ENCODE measurements at regions not wholly inside any gene's neighbourhood (a gene's known extent, or its start where the extent isn't known, plus 50 kb on each side); places are given as distances from the start of the nearest gene placed in this dataset.
"Not testable (repeated sequence)": the region's sequence is repeated elsewhere in the genome, so short reads cannot be mapped to it uniquely, and the experiment has no call there.

- SMC1A ChIA-PET (ENCODE audit: uncharacterized antibody, unreplicated experiment); H3K4me3 ChIP-seq; H4K20me1 ChIP-seq (ENCODE audit: control insufficient read depth, insufficient read depth); H3K9ac ChIP-seq (ENCODE audit: control insufficient read depth, insufficient read depth, low read length); H3K4me1 ChIP-seq (ENCODE audit: control insufficient read depth, insufficient read depth, low read length); intact Hi-C loops (cut with micrococcal nuclease; ENCODE audit: unreplicated experiment); BruUV-seq (replicated peaks); FAIRE-seq; H3K9me3 ChIP-seq (replicated peaks; ENCODE audit: control insufficient read depth, insufficient read depth, low read length); DNase-seq (ENCODE audit: low read depth, low spot score); H3K4me2 ChIP-seq (ENCODE audit: control insufficient read depth, insufficient read depth); RAD21 ChIA-PET (ENCODE audit: unreplicated experiment); H3K27ac ChIP-seq (ENCODE audit: control insufficient read depth, insufficient read depth); in situ Hi-C loops (cut with MboI); CTCF ChIA-PET; H2AFZ ChIP-seq (ENCODE audit: control insufficient read depth, low read depth, low read length); H3K36me3 ChIP-seq (ENCODE audit: control insufficient read depth in 2 of 2, insufficient read depth in 2 of 2, low read length in 1 of 2); POLR2A ChIA-PET; ATAC-seq; H3K79me2 ChIP-seq (ENCODE audit: control insufficient read depth, insufficient read depth, low read length); H3K27me3 ChIP-seq (replicated peaks in 1 of 2; ENCODE audit: control insufficient read depth in 2 of 2, insufficient read depth in 2 of 2, low read length in 1 of 2): not testable (repeated sequence)
- WGBS (ENCODE audit: insufficient coverage, insufficient replicate concordance, low lambda C conversion rate, missing lambda C conversion rate) = 82% methylated on average over 5 of the region's 28 CpGs
Observed at GRCh38 chr6:19939321-19939720, 102.2 kb downstream of the ID4 start.

GRCh38 chr6:19939926-19940325 lies 102.8 kb downstream of the ID4 start:
- WGBS (ENCODE audit: insufficient coverage, insufficient replicate concordance, low lambda C conversion rate, missing lambda C conversion rate) = 80% methylated on average over 6 of the region's 28 CpGs
- H3K9me3 ChIP-seq (replicated peaks; ENCODE audit: control insufficient read depth, insufficient read depth, low read length); DNase-seq (ENCODE audit: low read depth, low spot score); intact Hi-C loops (cut with micrococcal nuclease; ENCODE audit: unreplicated experiment); H3K27me3 ChIP-seq (replicated peaks in 1 of 2; ENCODE audit: control insufficient read depth in 2 of 2, insufficient read depth in 2 of 2, low read length in 1 of 2); H3K36me3 ChIP-seq (ENCODE audit: control insufficient read depth in 2 of 2, insufficient read depth in 2 of 2, low read length in 1 of 2); H2AFZ ChIP-seq (ENCODE audit: control insufficient read depth, low read depth, low read length); BruUV-seq (replicated peaks); H4K20me1 ChIP-seq (ENCODE audit: control insufficient read depth, insufficient read depth); H3K4me3 ChIP-seq; FAIRE-seq; H3K4me1 ChIP-seq (ENCODE audit: control insufficient read depth, insufficient read depth, low read length); SMC1A ChIA-PET (ENCODE audit: uncharacterized antibody, unreplicated experiment); CTCF ChIA-PET; ATAC-seq; H3K79me2 ChIP-seq (ENCODE audit: control insufficient read depth, insufficient read depth, low read length); POLR2A ChIA-PET; in situ Hi-C loops (cut with MboI); H3K27ac ChIP-seq (ENCODE audit: control insufficient read depth, insufficient read depth); H3K4me2 ChIP-seq (ENCODE audit: control insufficient read depth, insufficient read depth); H3K9ac ChIP-seq (ENCODE audit: control insufficient read depth, insufficient read depth, low read length); RAD21 ChIA-PET (ENCODE audit: unreplicated experiment): not testable (repeated sequence)

GRCh38 chr6:19943042-19943441 lies 105.9 kb downstream of the ID4 start:
- Histone ChIP-seq H3K79me2 (ENCODE audit: control insufficient read depth, insufficient read depth, low read length) (no peaks in the 10 kb centered on the region), H3K9ac (ENCODE audit: control insufficient read depth, insufficient read depth, low read length) (no peak overlapping the region), H3K4me1 (ENCODE audit: control insufficient read depth, insufficient read depth, low read length) (no peaks in the 10 kb centered on the region), H3K4me2 (ENCODE audit: control insufficient read depth, insufficient read depth) (no peak overlapping the region), H3K27ac (ENCODE audit: control insufficient read depth, insufficient read depth) (no peak overlapping the region), H3K9me3 (replicated peaks; ENCODE audit: control insufficient read depth, insufficient read depth, low read length) (no peaks in the 10 kb centered on the region), H3K27me3 (replicated peaks in 1 of 2; ENCODE audit: control insufficient read depth in 2 of 2, insufficient read depth in 2 of 2, low read length in 1 of 2) (no peaks in the 10 kb centered on the region), H3K36me3 (ENCODE audit: control insufficient read depth in 2 of 2, insufficient read depth in 2 of 2, low read length in 1 of 2) (no peaks in the 10 kb centered on the region), H2AFZ (ENCODE audit: control insufficient read depth, low read depth, low read length) (no peak overlapping the region), H4K20me1 (ENCODE audit: control insufficient read depth, insufficient read depth) (no peaks in the 10 kb centered on the region), H3K4me3 (no peak overlapping the region)
- ChIA-PET POLR2A (interaction anchor here (0.6 kb wide), 1 partner anchor 81 kb away, joined by 3 read pairs; no protein-coding TSS in a partner anchor), CTCF (interaction anchor here (1.3 kb wide), 1 partner anchor 9 kb away, joined by 3 read pairs; no protein-coding TSS in a partner anchor), SMC1A (ENCODE audit: uncharacterized antibody, unreplicated experiment) (no interaction called here), RAD21 (ENCODE audit: unreplicated experiment) (no interaction called here)
- DNase-seq (ENCODE audit: low read depth, low spot score) (no peak), FAIRE-seq (no peak), ATAC-seq (no peak)
- no TSS peak for BruUV-seq (replicated peaks)
- in situ Hi-C loops (cut with MboI) (no loop called here), intact Hi-C loops (cut with micrococcal nuclease; ENCODE audit: unreplicated experiment) (no loop called here)
- TF ChIP-seq POLR2AphosphoS2 (IDR thresholded peaks at IDR 0.05; ENCODE audit: low read depth, low read length) = no peak
- TF ChIP-seq NR2C1 (IDR thresholded peaks at IDR 0.05) = no peak
- TF ChIP-seq ZNF592 (IDR thresholded peaks at IDR 0.05) = no peak
- no peak for TF ChIP-seq SREBF1 (IDR thresholded peaks at IDR 0.05; ENCODE audit: low read length)
- TF ChIP-seq IRF4 (IDR thresholded peaks at IDR 0.05; ENCODE audit: low read depth, low read length) = no peak
- TF ChIP-seq KDM1A (IDR thresholded peaks at IDR 0.05; ENCODE audit: borderline replicate concordance) = no peak

Measured in GM12878 (cell line).